A549 (cell line): ENCODE measurements at regions not wholly inside any gene's neighbourhood (a gene's known extent, or its start where the extent isn't known, plus 50 kb on each side); places are given as distances from the start of the nearest gene placed in this dataset.

Source experiments
- CHD2 ChIP-seq: fragments of 150-350 bp; IDR thresholded peaks from 2 replicates; pipeline ENCODE4 v1.6.1; 2014; ENCODE audit warnings: low read length; ENCODE audit not compliant: partially characterized antibody
- EP300 ChIP-seq, 2 experiments: fragments of >200 bp; sonication (Bioruptor Twin); formaldehyde crosslinking; IDR thresholded peaks; 2 replicates in 1 of 2; 3 replicates in 1 of 2; pipeline ENCODE4 v1.6.1; 2016 to 2017
- MAFK ChIP-seq: fragments of 450-650 bp; IDR thresholded peaks from 2 replicates; pipeline ENCODE4 v1.6.1; 2014; ENCODE audit not compliant: partially characterized antibody
- NPAS2 ChIP-seq: fragments of 250-450 bp; sonication (Bioruptor Pico); IDR thresholded peaks from 2 replicates; pipeline ENCODE4 v1.8.0; 2022; ENCODE audit warnings: mild to moderate bottlenecking, moderate library complexity, borderline replicate concordance
- POLR2A ChIP-seq: IDR thresholded peaks from 2 replicates; pipeline ENCODE4 v1.6.1; 2012; ENCODE audit warnings: mild to moderate bottlenecking, low read length
- RFX5 ChIP-seq: fragments of 450-650 bp; IDR thresholded peaks from 2 replicates; pipeline ENCODE4 v1.7.1; 2014; ENCODE audit warnings: antibody characterized with exemption, mild to moderate bottlenecking, moderate library complexity

DNA sequence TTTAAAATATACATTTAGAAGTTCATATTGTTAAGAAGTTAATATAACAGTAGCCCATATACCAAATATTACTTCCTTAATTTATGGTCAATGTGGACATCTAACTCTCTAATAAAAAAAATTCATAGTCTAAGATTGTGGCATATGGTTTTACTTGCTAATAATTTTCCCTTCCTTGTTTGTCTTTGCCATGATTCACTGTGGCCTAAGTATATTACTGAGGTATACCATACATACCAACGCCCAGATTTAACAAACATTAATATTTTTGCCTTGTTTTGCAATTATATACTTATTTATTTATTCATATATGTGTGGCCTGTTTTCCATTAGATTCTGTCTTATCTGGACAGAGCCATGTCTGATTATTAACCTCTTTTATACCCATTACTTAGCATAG is 54.6 kb upstream of the CCDC150 start:
- no peak for TF ChIP-seq CHD2
- TF ChIP-seq NPAS2 (CRISPR knock-in tag) = no peak
- TF ChIP-seq MAFK = no peak
- TF ChIP-seq POLR2A = no peak
- no peak for TF ChIP-seq RFX5
- no peak for TF ChIP-seq EP300 (IDR thresholded peaks at IDR 0.05)
